NCI-H345 treated with DMSO at 0.1 percent for 48 hours (cell line): ENCODE measurements at regions not wholly inside any gene's neighbourhood (a gene's known extent, or its start where the extent isn't known, plus 50 kb on each side); places are given as distances from the start of the nearest gene placed in this dataset.

Source experiments
- DNase-seq: peaks from one replicate; lab custom pipeline; 2025; ENCODE audit not compliant: unreplicated experiment; lab: John Stamatoyannopoulos, UW

- peak; percentile 51 for DNase-seq
Observed at GRCh38 chr9:105062222-105062855, 134.4 kb upstream of the ABCA1 start.

- DNase-seq, result peak; percentile 59
Observed at GRCh38 chr9:105064248-105065097, 136.5 kb upstream of the ABCA1 start.

GRCh38 chr9:105065098-105066088 lies 137.4 kb upstream of the ABCA1 start:
- DNase-seq, result no peak

- DNase-seq, result no peak
Observed at GRCh38 chr9:105066275-105066865, 138.4 kb upstream of the ABCA1 start.

- DNase-seq, result no peak
Observed at GRCh38 chr9:105067895-105068580, 140.1 kb upstream of the ABCA1 start.

GRCh38 chr9:105069285-105069684 lies 141.3 kb upstream of the ABCA1 start:
- DNase-seq, result no peak

- DNase-seq, result no peak
Observed at GRCh38 chr9:105069696-105070095, 141.7 kb upstream of the ABCA1 start.

- no peak for DNase-seq
Observed at GRCh38 chr9:105070176-105070575, 142.2 kb upstream of the ABCA1 start.

- no peak for DNase-seq
Observed at GRCh38 chr9:105072476-105072875, 144.5 kb upstream of the ABCA1 start.

- DNase-seq, result no peak
Observed at GRCh38 chr9:105073147-105073546, 145.2 kb upstream of the ABCA1 start.

GRCh38 chr9:105074491-105074890 lies 146.5 kb upstream of the ABCA1 start:
- DNase-seq, result no peak

GRCh38 chr9:105076729-105077128 lies 148.8 kb upstream of the ABCA1 start:
- no peak for DNase-seq

- DNase-seq, result no peak
Observed at GRCh38 chr9:105079457-105079856, 151.5 kb upstream of the ABCA1 start.

GRCh38 chr9:105082843-105083242 lies 154.9 kb upstream of the ABCA1 start:
- no peak for DNase-seq

GRCh38 chr9:105083256-105083655 lies 155.3 kb upstream of the ABCA1 start:
- DNase-seq, result no peak

- DNase-seq, result no peak
Observed at GRCh38 chr9:105087910-105088898, 156.2 kb upstream of the SLC44A1 start.

- DNase-seq, result no peak
Observed at GRCh38 chr9:105089874-105090273, 154.6 kb upstream of the SLC44A1 start.

GRCh38 chr9:105091004-105091640 lies 153.3 kb upstream of the SLC44A1 start:
- no peak for DNase-seq

- no peak for DNase-seq
Observed at GRCh38 chr9:105093685-105094084, 150.8 kb upstream of the SLC44A1 start.
